Epithelial cell of proximal tubule (primary cell): ENCODE measurements at regions not wholly inside any gene's neighbourhood (a gene's known extent, or its start where the extent isn't known, plus 50 kb on each side); places are given as distances from the start of the nearest gene placed in this dataset.

Experiments used
- DNase-seq: peaks from one replicate; pipeline ENCODE4 v3.0.0-alpha.2; 2011; ENCODE audit warnings: low read depth
- H3K4me3 ChIP-seq: 2 replicates; pipeline ENCODE4 v1.5.1; 2011; ENCODE audit warnings: low read depth, mild to moderate bottlenecking, low read length
- CTCF ChIP-seq: conservative IDR thresholded peaks from 2 replicates; pipeline ENCODE4 v1.5.1; 2012; ENCODE audit warnings: low read depth, mild to moderate bottlenecking, low read length

GRCh38 chr3:147925272-147925671 is 516.1 kb downstream of the ZIC1 start:
- DNase-seq, result no peak
- H3K4me3 ChIP-seq, result no peak overlapping the region
- no peak for TF ChIP-seq CTCF

GRCh38 chr3:147930232-147930807 is 521.2 kb downstream of the ZIC1 start:
- H3K4me3 ChIP-seq, result no peak overlapping the region
- DNase-seq, result peak; percentile 67
- no peak for TF ChIP-seq CTCF

- no peak overlapping the region for H3K4me3 ChIP-seq
- DNase-seq, result no peak
- TF ChIP-seq CTCF, result no peak
Observed at GRCh38 chr3:147934451-147935180, 525.5 kb downstream of the ZIC1 start.

GRCh38 chr3:147937341-147937740 is 528.2 kb downstream of the ZIC1 start:
- no peak for TF ChIP-seq CTCF
- DNase-seq, result no peak
- no peak overlapping the region for H3K4me3 ChIP-seq

- no peak for DNase-seq
- no peak overlapping the region for H3K4me3 ChIP-seq
- no peak for TF ChIP-seq CTCF
Observed at GRCh38 chr3:147937891-147938290, 528.7 kb downstream of the ZIC1 start.

- DNase-seq, result no peak
- H3K4me3 ChIP-seq, result no peak overlapping the region
- no peak for TF ChIP-seq CTCF
Observed at GRCh38 chr3:147939425-147939824, 530.3 kb downstream of the ZIC1 start.

- no peak for DNase-seq
- no peak overlapping the region for H3K4me3 ChIP-seq
- no peak for TF ChIP-seq CTCF
Observed at GRCh38 chr3:147939839-147940238, 530.7 kb downstream of the ZIC1 start.
